Tibial artery (tissue), 4 donors: ENCODE measurements at regions not wholly inside any gene's neighbourhood (a gene's known extent, or its start where the extent isn't known, plus 50 kb on each side); places are given as distances from the start of the nearest gene placed in this dataset.
A peak's percentile ranks its signal among the peaks of the same experiment; 100 is the strongest.

Experiments
- DNase-seq, 2 donors: peaks; one replicate each; pipeline ENCODE4 v3.0.0-alpha.2; 2019
- H3K27ac ChIP-seq, 2 donors: fragments of 200-600 bp; sonication (generic) in 1 of 2; 1 replicate in 1 of 2; 2 replicates in 1 of 2; pipeline ENCODE4 v1.5.1; 2018 to 2019; ENCODE audit warnings: mild to moderate bottlenecking in 1 of 2
- H3K27me3 ChIP-seq, 2 donors: fragments of 200-600 bp; sonication (generic) in 1 of 2; one replicate each; pipeline versions ENCODE4 v1.5.1 to v1.6.0; 2016 to 2019
- H3K36me3 ChIP-seq, 3 donors: fragments of 200-600 bp; sonication (generic) in 2 of 3; one replicate each; pipeline ENCODE4 v1.5.1; 2016 to 2019; ENCODE audit warnings: mild to moderate bottlenecking in 2 of 3
- H3K4me1 ChIP-seq, 4 donors: fragments of 200-600 bp; sonication (generic) in 2 of 4; 1 replicate in 3 of 4; 2 replicates in 1 of 4; pipeline ENCODE4 v1.5.1; 2016 to 2019
- H3K4me3 ChIP-seq, 2 donors: fragments of 200-600 bp; sonication (generic) in 1 of 2; 1 replicate in 1 of 2; 2 replicates in 1 of 2; pipeline ENCODE4 v1.5.1; 2018 to 2019; ENCODE audit warnings: mild to moderate bottlenecking in 2 of 2
- H3K9me3 ChIP-seq, 3 donors: fragments of 200-600 bp; sonication (generic) in 1 of 3; one replicate each; pipeline ENCODE4 v1.5.1; 2016 to 2019
- intact Hi-C: fragments of 100-400 bp; cut with DNase I; formaldehyde crosslinking; loops from one replicate; pipeline ENCODE4 v1.15.0; 2023; ENCODE audit warnings: low total_unique reads
- TF ChIP-seq, protein P1 (sequence below), 2 experiments: fragments of 200-600 bp in 1 of 2; fragments of 450-650 bp in 1 of 2; IDR thresholded peaks; one replicate each; pipeline ENCODE4 v1.5.1; 2017 to 2019; ENCODE audit warnings: antibody characterized with exemption in 2 of 2, mild to moderate bottlenecking in 1 of 2, moderate library complexity in 1 of 2

DNA sequence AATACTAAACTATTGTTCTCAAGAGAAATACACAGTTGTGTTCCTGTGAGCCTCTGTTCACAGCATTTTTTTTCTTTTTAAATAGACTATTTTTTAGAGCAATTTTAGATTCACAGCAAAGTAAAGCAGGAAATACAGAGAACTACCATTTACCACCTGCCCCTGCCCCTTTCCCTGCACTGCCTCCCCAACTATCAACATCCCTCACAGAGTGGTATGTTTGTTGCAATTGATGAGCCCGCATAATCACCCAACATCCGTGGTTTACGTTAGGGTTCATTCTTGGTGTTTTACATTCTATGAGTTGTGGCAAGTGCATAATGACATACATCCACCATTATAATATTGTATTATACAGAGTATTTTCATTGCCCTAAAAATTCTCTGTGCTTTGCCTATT lies 71.6 kb upstream of the TNFAIP3 start:
- no peak overlapping the region for H3K27ac ChIP-seq
- no peaks in the 10 kb centered on the region for H3K4me1 ChIP-seq
- no peaks in the 10 kb centered on the region for H3K27me3 ChIP-seq
- H3K9me3 ChIP-seq = no peaks in the 10 kb centered on the region
- intact Hi-C loops = no loop called here
- no peak overlapping the region for H3K4me3 ChIP-seq
- no peak for DNase-seq
- TF ChIP-seq, protein P1, sequence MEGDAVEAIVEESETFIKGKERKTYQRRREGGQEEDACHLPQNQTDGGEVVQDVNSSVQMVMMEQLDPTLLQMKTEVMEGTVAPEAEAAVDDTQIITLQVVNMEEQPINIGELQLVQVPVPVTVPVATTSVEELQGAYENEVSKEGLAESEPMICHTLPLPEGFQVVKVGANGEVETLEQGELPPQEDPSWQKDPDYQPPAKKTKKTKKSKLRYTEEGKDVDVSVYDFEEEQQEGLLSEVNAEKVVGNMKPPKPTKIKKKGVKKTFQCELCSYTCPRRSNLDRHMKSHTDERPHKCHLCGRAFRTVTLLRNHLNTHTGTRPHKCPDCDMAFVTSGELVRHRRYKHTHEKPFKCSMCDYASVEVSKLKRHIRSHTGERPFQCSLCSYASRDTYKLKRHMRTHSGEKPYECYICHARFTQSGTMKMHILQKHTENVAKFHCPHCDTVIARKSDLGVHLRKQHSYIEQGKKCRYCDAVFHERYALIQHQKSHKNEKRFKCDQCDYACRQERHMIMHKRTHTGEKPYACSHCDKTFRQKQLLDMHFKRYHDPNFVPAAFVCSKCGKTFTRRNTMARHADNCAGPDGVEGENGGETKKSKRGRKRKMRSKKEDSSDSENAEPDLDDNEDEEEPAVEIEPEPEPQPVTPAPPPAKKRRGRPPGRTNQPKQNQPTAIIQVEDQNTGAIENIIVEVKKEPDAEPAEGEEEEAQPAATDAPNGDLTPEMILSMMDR (IDR thresholded peaks at IDR 0.05) = no peak
- no peaks in the 10 kb centered on the region for H3K36me3 ChIP-seq

DNA sequence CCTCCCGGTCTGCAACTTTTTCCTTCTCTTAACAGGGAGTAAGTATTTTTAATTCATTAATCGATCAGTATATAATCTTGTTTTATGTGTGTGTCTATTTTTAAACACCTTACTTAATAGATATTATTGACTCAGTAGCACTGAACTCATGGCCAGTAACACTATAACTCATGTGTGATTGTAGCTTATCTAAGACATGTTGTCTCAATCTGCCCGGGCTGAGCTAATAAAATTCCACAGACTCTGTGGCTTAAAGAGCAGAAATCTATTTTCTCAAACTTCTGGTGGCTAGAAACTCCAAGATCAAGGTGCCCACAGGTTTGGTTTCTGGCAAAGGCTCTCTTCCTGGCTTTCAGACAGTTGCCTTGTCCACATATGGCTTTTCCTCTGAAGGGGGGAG lies 68.8 kb upstream of the TNFAIP3 start:
- intact Hi-C loops = no loop called here
- TF ChIP-seq, protein P1 (IDR thresholded peaks at IDR 0.05) = no peak
- no peaks in the 10 kb centered on the region for H3K27me3 ChIP-seq
- H3K4me1 ChIP-seq = no peaks in the 10 kb centered on the region
- no peaks in the 10 kb centered on the region for H3K9me3 ChIP-seq
- no peak overlapping the region for H3K4me3 ChIP-seq
- H3K27ac ChIP-seq = no peak overlapping the region
- no peak for DNase-seq
- no peaks in the 10 kb centered on the region for H3K36me3 ChIP-seq

DNA sequence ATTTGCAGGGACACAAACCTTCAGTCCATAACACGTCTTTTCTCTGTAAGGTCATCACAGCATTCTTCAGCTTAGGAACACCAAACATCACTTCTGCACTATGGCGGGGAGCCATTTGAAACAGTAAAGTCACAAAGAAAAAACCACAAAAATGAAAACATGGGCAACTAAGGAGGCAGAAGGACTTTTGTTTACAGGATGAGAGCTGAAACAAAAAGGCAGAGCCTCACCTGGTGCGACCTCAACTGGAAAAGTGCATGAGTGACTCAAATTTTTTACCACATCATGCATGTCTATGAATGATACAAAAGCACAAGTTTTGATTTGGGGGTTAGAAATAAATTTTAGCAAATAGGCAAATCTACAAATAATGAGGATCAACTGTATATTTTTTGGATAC lies 68.2 kb upstream of the TNFAIP3 start:
- Histone ChIP-seq H3K4me3 (no peak overlapping the region), H3K9me3 (no peaks in the 10 kb centered on the region), H3K27ac (no peak overlapping the region), H3K4me1 (no peaks in the 10 kb centered on the region), H3K36me3 (no peaks in the 10 kb centered on the region), H3K27me3 (no peaks in the 10 kb centered on the region)
- intact Hi-C loops = no loop called here
- TF ChIP-seq, protein P1 (IDR thresholded peaks at IDR 0.05) = no peak
- DNase-seq = no peak

DNA sequence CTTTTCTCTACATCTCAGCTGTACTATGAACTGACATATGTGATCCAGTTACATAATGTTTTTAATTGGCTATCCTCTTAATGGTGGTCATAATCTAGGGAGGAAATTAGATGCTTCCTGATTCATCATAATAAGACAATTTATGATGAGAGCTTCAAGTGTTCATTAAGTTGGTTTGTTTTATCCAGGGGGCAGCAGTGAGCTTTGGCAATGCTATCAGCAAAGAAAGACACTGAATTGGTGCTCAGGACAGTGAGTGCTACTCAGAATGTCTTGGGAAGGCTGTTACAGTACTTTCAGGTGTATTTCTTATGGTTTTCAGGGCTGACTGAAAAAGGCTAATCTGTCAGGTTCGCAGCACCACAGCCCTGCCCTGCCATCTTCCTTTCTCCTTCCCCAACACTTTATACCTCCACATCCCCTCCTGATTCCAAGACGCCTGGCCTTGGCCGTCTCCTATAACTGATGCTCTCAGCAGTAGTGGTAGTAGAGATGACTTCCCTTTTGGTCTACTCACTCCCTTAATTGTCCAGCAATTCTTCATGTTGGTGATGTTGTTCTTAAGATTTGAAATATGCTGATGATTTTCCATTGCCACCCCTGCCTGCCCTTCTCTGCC lies 67.0 kb upstream of the TNFAIP3 start:
- Histone ChIP-seq H3K4me1 (no peaks in the 10 kb centered on the region), H3K27ac (no peak overlapping the region), H3K27me3 (no peaks in the 10 kb centered on the region), H3K36me3 (no peaks in the 10 kb centered on the region), H3K9me3 (no peaks in the 10 kb centered on the region), H3K4me3 (no peak overlapping the region)
- intact Hi-C loops = no loop called here
- DNase-seq = peak in 1 of 2 donors; percentile 49
- TF ChIP-seq, protein P1 (IDR thresholded peaks at IDR 0.05) = peak; percentile 45 to 46

DNA sequence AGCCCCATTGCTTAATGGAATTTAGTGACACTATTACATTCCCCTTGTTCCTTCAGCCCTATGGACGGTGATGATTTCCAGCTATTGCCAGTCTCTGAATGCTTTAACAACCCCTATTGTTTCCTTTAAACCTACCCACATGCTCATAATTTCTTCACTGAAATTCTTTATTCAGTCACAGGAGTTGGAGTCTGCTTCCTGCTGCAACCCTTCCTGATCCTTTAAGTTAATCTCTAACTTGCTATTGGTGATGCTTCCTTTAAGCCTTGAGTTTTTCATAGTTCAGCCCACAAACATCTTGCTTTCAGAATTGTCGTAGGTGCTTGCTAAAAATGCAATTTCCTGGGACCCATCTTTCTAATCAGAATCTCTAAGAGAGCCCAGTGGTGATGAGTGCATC lies 66.3 kb upstream of the TNFAIP3 start:
- Histone ChIP-seq H3K4me3 (no peak overlapping the region), H3K9me3 (no peaks in the 10 kb centered on the region), H3K36me3 (no peaks in the 10 kb centered on the region), H3K27me3 (no peaks in the 10 kb centered on the region), H3K4me1 (no peaks in the 10 kb centered on the region), H3K27ac (no peak overlapping the region)
- TF ChIP-seq, protein P1 (IDR thresholded peaks at IDR 0.05) = no peak
- intact Hi-C loops = no loop called here
- DNase-seq = no peak
